ENCODE measurements at regions not wholly inside any gene's neighbourhood (a gene's known extent, or its start where the extent isn't known, plus 50 kb on each side); places are given as distances from the start of the nearest gene placed in this dataset.

DNA sequence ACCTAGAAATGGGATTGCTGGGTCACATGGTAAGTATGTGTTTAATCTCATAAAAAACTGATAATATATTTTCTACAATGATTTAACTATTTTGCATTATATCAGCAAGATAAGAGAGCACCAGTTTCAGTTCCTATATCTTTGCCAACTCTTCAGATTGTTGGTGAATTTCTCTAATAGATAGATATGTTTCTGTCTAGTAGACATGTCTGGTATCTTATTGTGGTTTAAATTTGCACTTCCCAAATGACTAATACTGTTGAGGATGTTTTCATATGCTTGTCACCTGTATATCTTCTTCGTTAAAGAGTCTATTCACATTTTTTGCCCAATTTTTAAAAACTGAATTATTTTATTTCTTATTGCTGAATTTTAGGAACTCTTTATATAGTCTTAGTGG is 113.8 kb upstream of the UXS1 start:
- ATAC-seq (no peak), DNase-seq (ENCODE audit: low read depth, low spot score) (no peak)
- H3K4me1 ChIP-seq (ENCODE audit: control insufficient read depth, insufficient read depth, low read length): no peaks in the 10 kb centered on the region
- no peak for TF ChIP-seq TCF7L2 (IDR thresholded peaks at IDR 0.05; ENCODE audit: low read depth, low read length)
- no peak for TF ChIP-seq POLR2AphosphoS5 (IDR thresholded peaks at IDR 0.05; ENCODE audit: low read depth, low read length)
- TF ChIP-seq, protein P1, sequence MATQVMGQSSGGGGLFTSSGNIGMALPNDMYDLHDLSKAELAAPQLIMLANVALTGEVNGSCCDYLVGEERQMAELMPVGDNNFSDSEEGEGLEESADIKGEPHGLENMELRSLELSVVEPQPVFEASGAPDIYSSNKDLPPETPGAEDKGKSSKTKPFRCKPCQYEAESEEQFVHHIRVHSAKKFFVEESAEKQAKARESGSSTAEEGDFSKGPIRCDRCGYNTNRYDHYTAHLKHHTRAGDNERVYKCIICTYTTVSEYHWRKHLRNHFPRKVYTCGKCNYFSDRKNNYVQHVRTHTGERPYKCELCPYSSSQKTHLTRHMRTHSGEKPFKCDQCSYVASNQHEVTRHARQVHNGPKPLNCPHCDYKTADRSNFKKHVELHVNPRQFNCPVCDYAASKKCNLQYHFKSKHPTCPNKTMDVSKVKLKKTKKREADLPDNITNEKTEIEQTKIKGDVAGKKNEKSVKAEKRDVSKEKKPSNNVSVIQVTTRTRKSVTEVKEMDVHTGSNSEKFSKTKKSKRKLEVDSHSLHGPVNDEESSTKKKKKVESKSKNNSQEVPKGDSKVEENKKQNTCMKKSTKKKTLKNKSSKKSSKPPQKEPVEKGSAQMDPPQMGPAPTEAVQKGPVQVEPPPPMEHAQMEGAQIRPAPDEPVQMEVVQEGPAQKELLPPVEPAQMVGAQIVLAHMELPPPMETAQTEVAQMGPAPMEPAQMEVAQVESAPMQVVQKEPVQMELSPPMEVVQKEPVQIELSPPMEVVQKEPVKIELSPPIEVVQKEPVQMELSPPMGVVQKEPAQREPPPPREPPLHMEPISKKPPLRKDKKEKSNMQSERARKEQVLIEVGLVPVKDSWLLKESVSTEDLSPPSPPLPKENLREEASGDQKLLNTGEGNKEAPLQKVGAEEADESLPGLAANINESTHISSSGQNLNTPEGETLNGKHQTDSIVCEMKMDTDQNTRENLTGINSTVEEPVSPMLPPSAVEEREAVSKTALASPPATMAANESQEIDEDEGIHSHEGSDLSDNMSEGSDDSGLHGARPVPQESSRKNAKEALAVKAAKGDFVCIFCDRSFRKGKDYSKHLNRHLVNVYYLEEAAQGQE (IDR thresholded peaks at IDR 0.05; ENCODE audit: insufficient read depth in 1 of 2, low read depth in 2 of 2, low read length in 1 of 2): no peak
- no peak for TF ChIP-seq SIN3A (IDR thresholded peaks at IDR 0.05; ENCODE audit: borderline replicate concordance, insufficient read depth, low read depth, low read length)
- TF ChIP-seq, protein P2, sequence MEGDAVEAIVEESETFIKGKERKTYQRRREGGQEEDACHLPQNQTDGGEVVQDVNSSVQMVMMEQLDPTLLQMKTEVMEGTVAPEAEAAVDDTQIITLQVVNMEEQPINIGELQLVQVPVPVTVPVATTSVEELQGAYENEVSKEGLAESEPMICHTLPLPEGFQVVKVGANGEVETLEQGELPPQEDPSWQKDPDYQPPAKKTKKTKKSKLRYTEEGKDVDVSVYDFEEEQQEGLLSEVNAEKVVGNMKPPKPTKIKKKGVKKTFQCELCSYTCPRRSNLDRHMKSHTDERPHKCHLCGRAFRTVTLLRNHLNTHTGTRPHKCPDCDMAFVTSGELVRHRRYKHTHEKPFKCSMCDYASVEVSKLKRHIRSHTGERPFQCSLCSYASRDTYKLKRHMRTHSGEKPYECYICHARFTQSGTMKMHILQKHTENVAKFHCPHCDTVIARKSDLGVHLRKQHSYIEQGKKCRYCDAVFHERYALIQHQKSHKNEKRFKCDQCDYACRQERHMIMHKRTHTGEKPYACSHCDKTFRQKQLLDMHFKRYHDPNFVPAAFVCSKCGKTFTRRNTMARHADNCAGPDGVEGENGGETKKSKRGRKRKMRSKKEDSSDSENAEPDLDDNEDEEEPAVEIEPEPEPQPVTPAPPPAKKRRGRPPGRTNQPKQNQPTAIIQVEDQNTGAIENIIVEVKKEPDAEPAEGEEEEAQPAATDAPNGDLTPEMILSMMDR (IDR thresholded peaks at IDR 0.05): no peak
- ChIA-PET CTCF (no interaction called here), POLR2A (no interaction called here)
- no TSS peak for BruUV-seq (replicated peaks)
- in situ Hi-C loops (cut with HindIII; ENCODE audit: low pct_unique_long_range_greater_than_20kb, low sequenced_read_pairs): no loop called here
- no peak overlapping the region for H3K27ac ChIP-seq (ENCODE audit: low read length)
- intact Hi-C loops (cut with micrococcal nuclease; ENCODE audit: unreplicated experiment): no loop called here
- H3K27me3 ChIP-seq (ENCODE audit: control insufficient read depth, insufficient read depth, low read length): no peaks in the 10 kb centered on the region
- no peaks in the 10 kb centered on the region for H3K9me3 ChIP-seq (ENCODE audit: control insufficient read depth, insufficient read depth, low read depth, low read length)
- H3K36me3 ChIP-seq (ENCODE audit: control insufficient read depth, insufficient read depth, low read length): no peaks in the 10 kb centered on the region
- no peak overlapping the region for H3K4me3 ChIP-seq (ENCODE audit: low read depth in 2 of 2, low read length in 2 of 2)

DNA sequence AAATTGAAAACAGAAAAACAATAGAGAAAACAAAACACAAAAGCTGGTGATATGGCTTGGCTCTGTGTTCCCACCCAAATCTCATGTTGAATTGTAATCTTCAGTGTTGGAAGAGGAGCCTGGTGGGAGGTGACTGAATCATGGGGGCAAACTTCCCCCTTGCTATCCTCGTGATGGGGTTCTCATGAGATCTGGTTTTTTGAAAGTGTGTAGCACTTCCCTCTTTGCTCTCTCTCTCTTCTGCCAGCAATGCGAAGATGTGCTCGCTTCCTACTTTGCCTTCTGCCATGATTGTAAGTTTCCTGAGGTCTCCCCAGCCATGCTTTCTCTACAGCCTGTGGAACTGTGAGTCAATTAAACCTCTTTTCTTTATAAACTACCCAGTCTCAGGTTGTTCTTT is 112.3 kb upstream of the UXS1 start:
- TF ChIP-seq TCF7L2 (IDR thresholded peaks at IDR 0.05; ENCODE audit: low read depth, low read length): no peak
- TF ChIP-seq, protein P1 (IDR thresholded peaks at IDR 0.05; ENCODE audit: insufficient read depth in 1 of 2, low read depth in 2 of 2, low read length in 1 of 2): no peak
- TF ChIP-seq SIN3A (IDR thresholded peaks at IDR 0.05; ENCODE audit: borderline replicate concordance, insufficient read depth, low read depth, low read length): no peak
- TF ChIP-seq, protein P2 (IDR thresholded peaks at IDR 0.05): no peak
- TF ChIP-seq POLR2AphosphoS5 (IDR thresholded peaks at IDR 0.05; ENCODE audit: low read depth, low read length): no peak
- POLR2A ChIA-PET: no interaction called here

More for the DNA sequence above, 112.3 kb upstream of the UXS1 start:
- no TSS peak for BruUV-seq (replicated peaks)
- CTCF ChIA-PET: no interaction called here
- no peak for ATAC-seq
- no peak overlapping the region for H3K4me3 ChIP-seq (ENCODE audit: low read depth in 2 of 2, low read length in 2 of 2)
- no peak for DNase-seq (ENCODE audit: low read depth, low spot score)
- H3K27me3 ChIP-seq (ENCODE audit: control insufficient read depth, insufficient read depth, low read length): no peaks in the 10 kb centered on the region
- H3K27ac ChIP-seq (ENCODE audit: low read length): no peak overlapping the region
- intact Hi-C loops (cut with micrococcal nuclease; ENCODE audit: unreplicated experiment) (no loop called here), in situ Hi-C loops (cut with HindIII; ENCODE audit: low pct_unique_long_range_greater_than_20kb, low sequenced_read_pairs) (no loop called here)
- H3K9me3 ChIP-seq (ENCODE audit: control insufficient read depth, insufficient read depth, low read depth, low read length): no peaks in the 10 kb centered on the region
- no peaks in the 10 kb centered on the region for H3K4me1 ChIP-seq (ENCODE audit: control insufficient read depth, insufficient read depth, low read length)
- no peaks in the 10 kb centered on the region for H3K36me3 ChIP-seq (ENCODE audit: control insufficient read depth, insufficient read depth, low read length)

All from Panc1 (cell line).